WTC11 (cell line): ENCODE measurements at regions not wholly inside any gene's neighbourhood (a gene's known extent, or its start where the extent isn't known, plus 50 kb on each side); places are given as distances from the start of the nearest gene placed in this dataset.

ENCODE experiments used
- ATF1 ChIP-seq: sonication (generic); formaldehyde crosslinking; IDR thresholded peaks from 2 replicates; pipeline ENCODE4 v1.8.1; 2023; ENCODE audit warnings: mild to moderate bottlenecking, moderate library complexity, missing genetic modification reagents
- ATF6 ChIP-seq: sonication (generic); formaldehyde crosslinking; IDR thresholded peaks from 2 replicates; pipeline ENCODE4 v1.8.1; 2023; ENCODE audit warnings: mild to moderate bottlenecking, missing genetic modification reagents
- CTCF ChIP-seq: fragments of 200-600 bp; IDR thresholded peaks from 2 replicates; pipeline ENCODE4 v1.8.0; 2022; ENCODE audit warnings: antibody characterized with exemption
- E2F4 ChIP-seq: sonication (generic); formaldehyde crosslinking; IDR thresholded peaks from 2 replicates; pipeline ENCODE4 v1.8.1; 2022; ENCODE audit warnings: low read depth, mild to moderate bottlenecking, moderate library complexity, missing genetic modification reagents, borderline replicate concordance
- ESRRA ChIP-seq: sonication (generic); formaldehyde crosslinking; IDR thresholded peaks from 2 replicates; pipeline ENCODE4 v1.8.1; 2022; ENCODE audit warnings: mild to moderate bottlenecking, missing genetic modification reagents, borderline replicate concordance
- IRF1 ChIP-seq: sonication (generic); formaldehyde crosslinking; IDR thresholded peaks from 2 replicates; pipeline ENCODE4 v1.8.0; 2023; ENCODE audit warnings: missing genetic modification reagents
- JUN ChIP-seq: sonication (generic); formaldehyde crosslinking; IDR thresholded peaks from 2 replicates; pipeline ENCODE4 v1.8.0; 2023; ENCODE audit warnings: mild to moderate bottlenecking, missing genetic modification reagents
- MAX ChIP-seq: sonication (generic); formaldehyde crosslinking; IDR thresholded peaks from 2 replicates; pipeline ENCODE4 v1.8.0; 2022; ENCODE audit warnings: mild to moderate bottlenecking, missing genetic modification reagents
- NR2C2 ChIP-seq: sonication (generic); formaldehyde crosslinking; IDR thresholded peaks from 2 replicates; pipeline ENCODE4 v1.8.0; 2022; ENCODE audit warnings: mild to moderate bottlenecking, missing genetic modification reagents
- PRRX2 ChIP-seq: fragments of 250-450 bp; sonication (Bioruptor Pico); IDR thresholded peaks from 2 replicates; pipeline ENCODE4 v1.8.0; 2021; ENCODE audit warnings: mild to moderate bottlenecking
- ZBTB21 ChIP-seq: sonication (generic); formaldehyde crosslinking; IDR thresholded peaks from 2 replicates; pipeline ENCODE4 v1.8.1; 2023; ENCODE audit warnings: mild to moderate bottlenecking, missing genetic modification reagents, borderline replicate concordance
- ZBTB43 ChIP-seq: sonication (generic); formaldehyde crosslinking; IDR thresholded peaks from 2 replicates; pipeline ENCODE4 v1.8.1; 2023; ENCODE audit warnings: mild to moderate bottlenecking, missing genetic modification reagents

GRCh38 chr2:226579519-226579918 is 220.1 kb downstream of the IRS1 start:
- TF ChIP-seq ESRRA (CRISPR knock-in tag) (no peak), ZBTB43 (CRISPR knock-in tag) (no peak), CTCF (no peak), E2F4 (no peak), ATF6 (CRISPR knock-in tag) (no peak), PRRX2 (no peak), MAX (CRISPR knock-in tag) (no peak), JUN (CRISPR knock-in tag) (no peak), ATF1 (no peak), NR2C2 (CRISPR knock-in tag) (no peak), ZBTB21 (CRISPR knock-in tag) (no peak), IRF1 (CRISPR knock-in tag) (no peak)
